Activated gamma-delta T cell (primary cell): ENCODE measurements at regions not wholly inside any gene's neighbourhood (a gene's known extent, or its start where the extent isn't known, plus 50 kb on each side); places are given as distances from the start of the nearest gene placed in this dataset.
"Not testable (repeated sequence)": the region's sequence is repeated elsewhere in the genome, so short reads cannot be mapped to it uniquely, and the experiment has no call there.

Experiments
- DNase-seq: peaks from one replicate; lab custom pipeline; 2025; lab: John Stamatoyannopoulos, UW

DNA sequence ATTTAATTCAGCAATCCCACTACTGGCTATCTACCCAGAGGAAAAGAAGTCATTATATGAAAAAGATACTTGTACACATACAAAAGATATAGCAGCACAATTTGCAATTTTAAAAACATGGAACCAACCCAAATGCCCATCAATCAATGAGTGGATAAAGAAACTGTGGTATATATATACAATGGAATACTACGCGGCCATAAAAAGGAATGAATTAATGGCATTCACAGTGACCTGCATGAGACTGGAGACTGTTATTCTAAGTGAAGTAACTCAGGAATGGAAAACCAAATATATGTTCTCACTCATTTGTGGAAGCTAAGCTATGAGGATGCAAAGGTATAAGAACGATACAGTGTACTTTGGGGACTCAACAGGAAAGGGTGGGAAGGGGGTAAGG is 102.8 kb upstream of the KCNMA1 start:
- DNase-seq = not testable (repeated sequence)

DNA sequence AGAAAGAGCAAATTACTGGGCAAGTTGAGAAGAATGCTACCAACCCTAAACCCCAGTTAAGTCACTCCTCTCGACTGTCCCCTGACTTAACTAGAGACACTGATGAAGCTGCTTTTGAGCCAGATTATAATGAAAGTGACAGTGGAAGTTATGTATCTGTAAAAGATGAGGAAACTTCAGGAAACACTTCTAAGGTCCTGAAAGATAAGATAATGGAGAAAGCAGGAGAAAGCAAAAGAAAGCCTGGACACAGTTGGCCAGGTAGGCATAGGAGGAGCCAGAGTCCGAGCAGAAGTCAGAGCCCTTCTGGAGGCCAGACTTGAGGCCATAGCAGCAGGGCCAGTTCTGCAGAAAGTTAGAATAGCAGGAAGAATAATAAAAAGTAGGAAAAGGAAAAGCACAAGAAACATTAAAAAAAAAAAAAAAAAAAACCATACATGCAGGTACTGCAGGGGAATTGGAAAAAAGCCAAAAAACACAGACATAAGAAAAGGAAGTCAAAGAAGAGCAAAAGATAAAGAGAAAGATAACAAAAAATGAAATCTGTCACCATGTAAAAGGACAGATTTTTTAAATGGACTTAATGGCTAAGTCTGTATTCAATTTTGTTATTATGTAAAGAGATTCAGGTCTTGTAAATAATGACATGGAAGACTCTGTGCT is 101.0 kb upstream of the KCNMA1 start:
- DNase-seq = no peak

DNA sequence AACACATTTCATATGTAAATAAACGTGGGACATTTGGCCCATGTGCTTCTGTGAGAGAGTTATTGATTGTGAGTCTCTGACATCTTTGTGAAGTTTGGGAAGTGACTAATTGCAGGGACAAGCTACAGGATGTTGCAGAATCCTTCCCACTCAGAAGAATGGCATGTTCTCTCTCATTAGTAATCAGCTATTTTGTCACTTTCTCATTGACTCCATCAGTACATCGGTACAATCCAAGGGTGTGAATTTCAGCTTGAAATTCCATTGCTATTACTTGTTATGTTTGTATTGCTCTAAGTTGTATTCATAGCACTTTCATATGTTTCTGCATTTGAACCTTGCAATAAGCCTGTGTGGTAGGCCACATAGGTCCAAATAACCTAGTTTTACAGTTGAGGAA is 100.0 kb upstream of the KCNMA1 start:
- no peak for DNase-seq

DNA sequence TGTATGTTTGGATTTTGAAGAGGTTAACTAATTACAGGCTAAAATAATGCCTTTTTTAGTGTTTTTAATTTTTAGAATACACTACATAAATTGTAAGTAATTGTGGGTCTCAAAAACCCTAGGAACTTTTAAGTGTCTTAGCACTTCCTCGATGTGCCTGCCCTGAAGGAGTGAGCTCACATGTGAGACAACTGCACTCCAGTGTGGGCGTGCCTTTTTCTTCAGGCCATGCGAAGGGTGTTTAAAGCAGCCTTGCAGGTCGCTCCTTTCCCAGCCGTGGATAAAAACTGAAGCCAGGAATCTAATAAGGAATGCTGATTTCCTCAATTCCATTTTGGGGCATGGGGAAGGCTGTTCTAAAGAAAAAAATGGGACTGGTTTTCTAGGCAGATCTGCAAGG is 97.5 kb upstream of the KCNMA1 start:
- DNase-seq = not testable (repeated sequence)

DNA sequence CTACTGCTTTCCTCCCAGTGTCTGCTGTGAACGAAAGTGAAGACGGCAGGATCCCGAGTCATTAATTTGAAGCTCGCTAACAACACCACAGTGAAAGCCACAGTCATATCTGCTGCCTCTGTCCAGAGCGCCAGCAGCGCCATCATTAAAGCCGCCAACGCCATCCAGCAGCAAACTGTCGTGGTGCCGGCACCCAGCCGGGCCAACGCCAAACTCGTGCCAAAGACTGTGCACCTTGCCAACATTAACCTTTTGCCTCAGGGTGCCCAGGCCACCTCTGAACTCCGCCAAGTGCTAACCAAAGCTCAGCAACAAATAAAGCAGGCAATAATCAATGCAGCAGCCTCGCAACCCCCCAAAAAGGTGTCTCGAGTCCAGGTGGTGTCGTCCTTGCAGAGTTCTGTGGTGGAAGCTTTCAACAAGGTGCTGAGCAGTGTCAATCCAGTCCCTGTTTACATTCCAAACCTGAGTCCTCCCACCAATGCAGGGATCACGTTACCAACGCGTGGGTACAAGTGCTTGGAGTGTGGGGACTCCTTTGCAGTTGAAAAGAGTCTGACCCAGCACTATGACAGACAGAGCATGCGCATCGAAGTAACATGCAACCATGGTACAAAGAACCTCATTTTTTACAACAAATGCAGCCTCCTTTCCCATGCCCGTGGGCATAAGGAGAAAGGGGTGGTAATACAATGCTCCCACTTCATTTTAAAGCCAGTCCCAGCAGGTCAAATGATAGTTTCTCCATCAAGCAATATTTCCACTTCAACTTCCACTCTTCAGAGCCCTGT is 94.8 kb upstream of the KCNMA1 start:
- no peak for DNase-seq

DNA sequence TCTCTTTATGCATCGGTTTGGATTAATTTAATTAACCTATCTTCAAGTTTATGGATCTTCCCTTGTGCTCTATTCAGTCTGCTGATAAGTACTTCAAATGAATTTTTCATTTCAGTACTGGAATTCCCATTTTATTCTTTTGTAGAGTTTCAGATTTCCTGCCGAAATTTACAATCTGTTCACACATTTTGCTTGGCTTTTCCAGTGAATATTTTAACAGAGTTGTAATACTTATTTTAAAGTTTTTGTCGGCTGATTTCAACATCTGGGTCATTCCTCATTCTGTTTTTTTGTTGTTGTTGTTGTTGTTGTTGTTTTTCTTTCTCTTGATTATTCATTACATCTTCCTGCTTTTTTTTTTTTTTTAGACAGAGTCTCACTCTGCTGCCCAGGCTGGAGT is 89.9 kb upstream of the KCNMA1 start:
- DNase-seq = no peak

DNA sequence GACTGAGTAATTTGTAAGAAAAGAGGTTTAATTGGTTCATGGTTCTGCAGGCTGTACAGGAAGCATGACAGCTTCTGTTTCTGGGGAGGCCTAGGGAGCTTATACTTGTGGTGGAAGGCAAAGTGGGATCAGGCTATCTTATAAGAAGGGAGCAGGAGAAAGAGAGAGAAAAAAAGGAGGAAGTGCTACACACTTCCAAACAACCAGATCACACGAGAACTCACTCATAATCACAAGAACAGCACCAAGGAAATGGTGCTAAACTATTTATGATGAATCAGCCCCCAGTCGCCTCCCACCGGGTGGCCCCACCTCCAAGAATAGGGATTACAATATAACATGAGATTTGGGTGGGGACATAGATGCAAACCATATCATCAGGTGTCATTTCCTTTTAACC is 89.1 kb upstream of the KCNMA1 start:
- no peak for DNase-seq

DNA sequence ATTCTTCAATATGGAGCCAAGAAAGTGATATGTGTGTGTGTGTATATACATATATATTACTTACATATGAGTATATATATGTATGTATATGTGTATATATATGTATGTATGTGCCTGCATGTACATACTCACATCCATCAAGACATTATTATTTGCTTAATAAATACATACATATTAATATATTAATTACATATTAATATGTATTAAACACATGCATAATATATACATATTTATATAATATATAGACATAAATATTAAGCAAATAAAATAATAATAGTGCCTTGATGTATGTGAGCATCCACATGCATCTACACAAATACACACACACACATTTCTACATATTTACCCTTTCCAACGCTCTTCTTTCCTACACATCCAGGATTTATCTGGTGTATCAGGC is 88.7 kb upstream of the KCNMA1 start:
- no peak for DNase-seq

DNA sequence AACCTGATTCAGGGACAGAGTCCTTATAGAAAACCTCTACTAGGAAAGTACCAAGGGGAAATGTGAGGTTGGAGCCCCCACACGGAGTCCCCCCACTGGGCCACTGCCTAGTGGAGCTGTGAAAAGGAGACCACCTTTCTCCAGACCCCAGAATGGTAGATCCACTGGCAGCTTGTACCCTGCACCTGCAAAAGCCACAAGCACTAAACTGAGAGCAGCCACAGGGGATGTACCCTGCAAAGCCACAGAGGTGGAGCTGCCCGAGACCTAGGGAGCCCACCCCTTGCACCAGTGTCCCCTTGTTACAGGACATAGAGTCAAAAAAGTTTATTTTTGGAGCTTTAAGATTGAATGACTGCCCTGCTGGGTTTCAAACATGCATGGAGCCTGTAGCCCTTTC is 87.2 kb upstream of the KCNMA1 start:
- DNase-seq = no peak

DNA sequence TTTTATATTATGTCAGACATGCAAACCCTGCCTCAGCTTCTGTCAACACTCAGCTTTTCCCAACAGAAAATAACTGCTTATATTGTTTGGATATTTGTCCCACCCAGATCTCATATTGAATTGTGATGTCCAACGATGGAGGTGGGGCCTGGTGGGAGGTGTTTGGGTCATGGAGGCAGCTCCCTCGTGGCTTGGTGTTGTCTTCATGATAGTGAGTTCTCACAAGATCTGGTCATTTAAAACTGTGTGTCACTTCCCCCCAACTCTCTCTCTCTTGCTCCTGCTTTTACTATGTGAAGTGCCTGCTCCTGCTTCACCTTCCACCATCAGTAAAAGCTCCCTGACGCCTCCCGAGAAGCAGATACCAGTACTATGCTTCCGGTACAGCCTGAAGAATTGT is 85.8 kb upstream of the KCNMA1 start:
- no peak for DNase-seq

DNA sequence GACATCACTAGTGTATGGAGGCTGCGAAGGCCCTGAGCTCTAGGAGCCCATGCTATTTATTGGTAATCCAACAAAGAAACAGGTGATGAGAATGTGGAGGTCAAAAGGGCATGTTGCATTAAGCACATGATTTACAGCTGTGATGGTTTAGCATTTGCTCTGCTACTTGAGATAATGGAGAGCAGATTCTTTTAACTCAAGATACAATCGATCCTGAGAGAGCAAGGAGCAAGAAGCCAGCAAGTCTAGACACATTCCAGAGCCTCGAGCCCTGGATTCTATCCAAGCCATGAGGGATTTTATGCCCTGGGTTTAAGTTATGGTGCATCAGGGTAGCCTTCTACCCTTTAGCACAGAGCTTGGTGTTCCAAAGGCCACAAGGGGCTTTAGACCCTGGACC is 85.3 kb upstream of the KCNMA1 start:
- DNase-seq = not testable (repeated sequence)

DNA sequence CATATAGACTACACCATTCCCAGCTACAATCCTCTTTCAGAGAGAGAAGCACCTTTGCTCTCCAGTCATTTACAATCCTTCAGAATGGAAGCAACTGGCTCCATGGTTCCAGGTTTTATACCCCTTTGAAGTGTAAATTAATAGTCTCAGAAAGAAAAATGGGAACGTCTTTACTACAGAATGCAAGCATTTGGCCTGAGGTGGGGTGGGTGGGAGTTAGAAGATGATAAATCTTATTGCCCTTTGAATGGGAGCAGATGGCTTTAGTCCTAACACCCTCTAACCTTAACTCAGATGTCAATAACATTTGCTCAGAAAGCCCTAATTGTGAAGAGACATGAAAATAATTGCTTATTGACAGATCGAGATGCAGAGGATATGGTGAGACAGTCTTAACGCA is 84.2 kb upstream of the KCNMA1 start:
- no peak for DNase-seq

DNA sequence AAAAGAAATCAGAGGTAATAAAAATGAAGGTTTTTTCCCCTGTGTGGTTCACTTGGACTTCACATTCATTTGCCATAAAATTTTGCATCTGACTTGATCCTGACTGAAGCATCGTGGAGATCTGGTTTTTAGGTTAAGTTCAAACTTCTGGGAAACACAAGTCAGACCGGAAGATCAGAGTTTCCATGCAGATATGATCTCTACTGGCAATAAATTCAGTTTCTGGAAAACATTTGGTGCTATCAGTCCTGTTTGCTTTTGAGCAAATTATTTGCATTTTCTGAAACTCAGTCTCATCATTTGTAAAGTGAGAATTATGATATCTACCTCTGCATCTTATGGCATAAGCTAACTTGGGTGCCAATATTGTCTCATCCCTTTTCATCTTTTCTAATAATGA is 81.3 kb upstream of the KCNMA1 start:
- DNase-seq = no peak

DNA sequence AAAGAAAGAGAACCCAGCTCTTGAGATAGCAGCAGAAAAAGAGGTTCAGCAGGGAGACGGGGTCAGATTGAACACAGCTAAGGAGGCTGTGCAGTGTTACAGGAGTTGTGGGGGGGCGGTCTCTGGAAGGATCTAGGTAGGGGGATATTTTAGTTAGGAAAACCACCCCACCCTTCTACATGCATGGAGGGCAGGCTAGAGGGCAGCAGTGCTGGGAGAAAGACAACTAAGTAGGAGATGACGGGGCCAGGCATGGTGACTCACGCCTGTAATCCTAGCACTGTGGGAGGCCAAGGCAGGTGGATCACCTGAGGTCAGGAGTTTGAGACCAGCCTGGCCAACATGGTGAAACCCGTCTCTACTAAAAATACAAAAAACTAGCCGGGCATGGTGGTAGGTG is 80.7 kb upstream of the KCNMA1 start:
- not testable (repeated sequence) for DNase-seq

DNA sequence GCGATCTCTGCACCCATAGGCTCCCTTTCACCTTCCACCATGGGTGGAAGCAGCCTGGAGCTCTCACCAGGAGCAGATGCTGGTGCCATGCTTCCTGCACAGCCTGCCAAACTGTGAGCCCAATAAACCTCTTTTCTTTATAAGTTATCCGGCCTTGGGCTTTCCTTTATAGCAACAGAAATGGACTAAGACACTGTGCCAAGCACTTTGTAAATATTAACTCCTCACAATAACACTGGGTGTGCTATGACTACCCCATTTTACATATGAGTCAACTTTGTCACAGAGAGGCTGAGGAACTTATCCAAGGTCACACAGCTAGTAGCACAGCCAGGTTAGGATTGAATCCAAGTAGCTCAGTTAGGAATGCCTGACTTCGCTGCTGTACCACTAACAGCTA is 79.7 kb upstream of the KCNMA1 start:
- DNase-seq = no peak

DNA sequence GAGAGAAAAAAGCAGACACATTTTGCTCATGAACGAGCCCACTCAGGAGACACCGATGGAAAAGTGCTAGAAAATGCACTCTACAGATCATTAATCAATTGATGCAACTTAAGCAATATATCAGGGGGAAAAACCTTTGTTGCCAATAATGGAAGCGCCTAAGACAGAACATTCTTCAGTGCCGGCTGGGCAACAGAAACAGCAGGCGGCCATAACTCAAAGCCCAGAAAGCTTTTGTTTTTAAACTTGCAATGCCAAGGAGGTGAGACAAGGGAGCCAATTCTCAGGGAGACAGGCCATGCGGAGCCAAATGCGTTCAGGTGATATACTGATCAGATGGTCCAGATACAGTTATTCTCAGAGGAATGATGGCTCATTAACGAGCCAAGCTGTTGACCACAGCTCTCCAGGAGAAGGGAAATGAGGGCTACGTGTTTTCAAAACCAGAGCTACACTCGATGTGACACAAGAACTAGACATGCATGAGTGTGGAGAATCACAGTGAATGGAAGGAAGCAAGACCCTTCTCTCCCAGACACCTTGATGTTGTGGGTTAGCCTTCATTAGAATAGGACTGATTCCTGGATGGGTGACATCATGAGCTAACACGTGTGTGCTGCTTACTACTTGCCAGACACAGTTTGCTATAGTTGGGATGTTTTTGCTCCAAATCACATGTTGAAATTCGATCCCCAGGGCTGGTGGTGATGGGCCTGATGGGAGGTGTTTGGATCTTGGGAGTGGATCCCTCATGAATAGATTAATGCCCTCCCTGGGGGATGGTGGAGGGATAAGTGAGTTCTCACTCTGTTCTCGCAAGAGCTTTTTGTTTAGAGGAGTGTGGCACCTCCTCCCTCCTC is 79.1 kb upstream of the KCNMA1 start:
- DNase-seq = no peak

DNA sequence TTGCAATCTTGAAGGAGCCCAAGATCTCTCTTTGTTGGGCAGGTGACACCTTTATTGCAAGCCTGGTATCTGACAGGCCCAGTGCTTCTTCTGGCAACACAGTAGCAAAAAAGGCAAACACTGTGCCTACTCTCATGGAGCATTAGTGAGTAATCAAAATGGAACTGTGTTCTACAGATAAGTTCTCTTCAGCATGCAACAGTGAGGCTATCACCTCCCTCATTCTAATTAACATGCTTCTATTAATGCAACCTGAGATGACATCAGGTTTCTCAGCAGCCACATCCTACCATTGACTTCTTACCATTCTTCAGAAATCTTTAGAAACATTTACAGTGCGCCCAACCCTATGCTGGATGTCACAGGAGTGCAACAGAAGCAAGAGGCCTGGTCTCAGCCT is 77.9 kb upstream of the KCNMA1 start:
- DNase-seq = no peak

DNA sequence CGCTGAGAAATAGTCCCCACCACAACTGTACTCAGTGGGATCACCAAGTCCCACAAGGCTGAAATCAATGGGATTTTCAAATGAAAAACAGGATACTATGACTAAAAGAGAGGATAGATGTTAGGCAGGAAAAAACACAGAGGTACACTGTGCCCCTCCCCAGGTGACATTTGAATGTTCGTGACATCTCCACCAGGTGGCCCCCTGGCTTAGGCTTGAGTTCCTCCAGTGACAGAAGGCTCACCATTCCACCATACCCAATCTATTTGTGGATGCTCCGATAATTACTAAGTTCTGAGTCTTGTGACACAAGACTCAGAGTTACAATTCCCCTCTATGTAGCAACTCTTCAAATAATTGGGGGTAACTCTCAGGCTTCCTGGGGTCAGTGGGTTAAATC is 77.5 kb upstream of the KCNMA1 start:
- DNase-seq = no peak

DNA sequence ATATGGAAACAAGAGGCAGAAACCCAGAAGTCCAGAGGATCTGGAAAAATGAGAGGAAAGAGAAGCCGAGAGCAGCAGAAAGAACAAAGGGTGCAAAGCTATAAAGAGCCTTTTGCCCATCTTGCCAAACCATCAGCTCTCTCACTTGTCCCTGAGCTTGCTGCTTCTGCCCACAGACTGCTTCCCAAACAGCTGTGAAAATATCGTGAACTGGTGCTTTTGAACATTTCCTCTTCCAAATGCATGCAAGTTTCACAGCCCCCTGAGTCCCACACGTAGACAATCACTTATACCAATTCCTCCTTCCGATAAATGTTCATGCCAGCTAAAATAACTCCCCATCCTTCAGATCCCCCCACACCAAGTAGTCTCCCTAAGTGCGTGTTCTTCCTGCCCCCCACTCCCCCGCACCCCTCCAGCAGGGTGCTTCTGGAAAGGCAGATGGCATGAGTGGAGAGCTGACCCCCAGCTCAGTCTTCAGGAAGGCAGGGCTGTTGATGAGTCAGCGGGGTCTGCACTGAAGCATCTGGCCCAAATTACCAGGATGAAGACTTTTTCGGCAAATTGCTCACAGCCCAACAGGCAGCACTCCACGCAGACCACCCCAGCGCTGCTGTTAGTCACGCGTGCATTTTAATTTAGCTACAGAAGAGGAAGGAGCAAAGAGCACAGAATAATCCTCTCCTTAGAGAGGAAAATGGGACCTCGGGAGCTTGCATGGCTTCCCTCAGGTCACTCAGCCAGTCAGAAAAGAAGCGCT is 76.1 kb upstream of the KCNMA1 start:
- DNase-seq = no peak

DNA sequence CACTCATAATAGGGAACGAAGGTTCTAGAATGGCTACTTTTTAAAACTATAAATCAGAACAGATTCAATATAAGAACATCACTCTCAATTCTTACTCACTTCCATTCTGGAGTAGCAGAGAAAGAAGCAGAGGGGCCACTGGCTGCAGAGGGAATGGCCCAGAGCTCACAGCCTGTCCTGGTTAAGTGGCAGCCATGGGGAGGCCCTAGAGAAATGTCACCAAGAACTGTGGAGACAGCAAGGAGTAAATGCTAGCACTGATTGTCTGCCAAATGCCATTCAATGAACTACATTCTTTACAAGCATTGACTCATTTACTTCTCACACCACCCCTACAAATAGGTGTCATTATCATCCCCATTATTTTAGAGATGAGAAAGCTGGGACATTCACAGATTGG is 74.6 kb upstream of the KCNMA1 start:
- no peak for DNase-seq

DNA sequence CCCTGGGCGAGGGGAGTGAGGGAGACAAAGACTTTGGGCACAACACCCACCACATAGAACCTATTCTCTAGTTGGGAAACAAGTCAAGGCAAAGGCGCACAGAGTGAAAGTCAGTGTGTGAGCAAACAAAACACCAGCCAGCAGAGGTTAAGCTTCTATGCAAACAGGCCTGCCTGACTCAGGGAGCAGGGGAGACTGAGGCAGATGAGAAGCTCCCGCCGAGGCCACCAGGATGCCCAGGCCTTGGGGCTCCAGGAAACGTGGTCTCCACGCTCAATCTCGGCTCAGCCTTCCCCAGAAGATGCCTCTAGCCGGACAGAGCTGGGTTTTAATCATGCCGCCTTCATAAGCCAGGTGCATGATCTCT is 74.1 kb upstream of the KCNMA1 start:
- DNase-seq = no peak
